GM12892 (cell line): ENCODE measurements at regions not wholly inside any gene's neighbourhood (a gene's known extent, or its start where the extent isn't known, plus 50 kb on each side); places are given as distances from the start of the nearest gene placed in this dataset.
"Not testable (repeated sequence)": the region's sequence is repeated elsewhere in the genome, so short reads cannot be mapped to it uniquely, and the experiment has no call there.

Experiments
- POLR2A ChIP-seq: IDR thresholded peaks from 2 replicates; pipeline ENCODE4 v1.6.1; 2011; ENCODE audit warnings: low read depth, low read length, control low read depth
- TAF1 ChIP-seq: IDR thresholded peaks from 2 replicates; pipeline ENCODE4 v1.6.1; 2011; ENCODE audit warnings: low read depth, mild to moderate bottlenecking, control low read depth, low read length, borderline replicate concordance

DNA sequence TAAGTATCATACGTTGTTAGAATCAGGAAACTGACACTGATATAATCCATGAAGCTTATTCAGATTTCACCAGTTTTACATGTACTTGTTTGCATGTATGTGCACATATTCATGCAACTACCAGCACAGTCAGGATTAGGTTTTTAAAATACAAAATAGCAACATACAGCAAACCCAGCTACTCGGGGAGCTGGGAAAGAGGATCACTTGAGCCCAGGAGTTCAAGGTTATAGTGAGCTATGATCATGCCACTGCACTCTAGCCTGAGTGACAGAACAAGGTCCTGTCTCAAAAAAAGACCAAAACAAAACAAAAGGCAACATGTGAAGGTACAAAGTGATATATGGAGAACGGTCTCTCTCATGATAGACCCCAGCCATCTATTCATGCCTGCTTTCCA is 2665.8 kb upstream of the DEFB115 start:
- not testable (repeated sequence) for TF ChIP-seq POLR2A, TAF1
